Heart left ventricle (tissue), 16 donors: ENCODE measurements at regions not wholly inside any gene's neighbourhood (a gene's known extent, or its start where the extent isn't known, plus 50 kb on each side); places are given as distances from the start of the nearest gene placed in this dataset.

Source experiments
- ATAC-seq, 4 donors: fragments of 200-7000 bp; cut with Tn5 transposase; one replicate each; pipeline ENCODE4 v1.9.1; 2020 to 2022; ENCODE audit warnings: moderate library complexity in 4 of 4, mild to moderate bottlenecking in 3 of 4, moderate number of reproducible peaks in 1 of 4
- DNase-seq, 5 donors: peaks; one replicate each; pipeline ENCODE4 v3.0.0-alpha.2; 2020
- H3K27ac ChIP-seq, 12 donors: fragments of 200-600 bp; sonication (generic) in 4 of 12; one replicate each; pipeline versions ENCODE4 v1.5.0 to v1.8.0; 2016 to 2022; ENCODE audit warnings: mild to moderate bottlenecking in 2 of 12
- H3K27me3 ChIP-seq, 9 donors: fragments of 200-600 bp; sonication (generic) in 2 of 9; one replicate each; pipeline versions ENCODE4 v1.5.1 to v1.8.0; 2016 to 2022; ENCODE audit warnings: mild to moderate bottlenecking in 3 of 9
- H3K36me3 ChIP-seq, 9 donors: fragments of 200-600 bp; sonication (generic) in 2 of 9; one replicate each; pipeline versions ENCODE4 v1.5.0 to v1.8.0; 2018 to 2022; ENCODE audit warnings: mild to moderate bottlenecking in 2 of 9
- H3K4me1 ChIP-seq, 12 donors: fragments of 200-600 bp; sonication (generic) in 4 of 12; one replicate each; pipeline versions ENCODE4 v1.5.0 to v1.8.0; 2016 to 2022; ENCODE audit warnings: mild to moderate bottlenecking in 3 of 12
- H3K4me3 ChIP-seq, 12 donors: fragments of 200-600 bp; sonication (generic) in 4 of 12; one replicate each; pipeline versions ENCODE4 v1.5.0 to v1.8.0; 2017 to 2022; ENCODE audit warnings: mild to moderate bottlenecking in 9 of 12, moderate library complexity in 4 of 12
- H3K9me3 ChIP-seq, 12 donors: fragments of 200-600 bp; sonication (generic) in 4 of 12; one replicate each; pipeline versions ENCODE4 v1.5.0 to v1.8.0; 2016 to 2022; ENCODE audit warnings: mild to moderate bottlenecking in 1 of 12
- POLR2A ChIP-seq, 2 donors: fragments of 450-650 bp; IDR thresholded peaks; one replicate each; pipeline ENCODE4 v1.6.1; 2017; ENCODE audit warnings: antibody characterized with exemption in 2 of 2, mild to moderate bottlenecking in 2 of 2, moderate library complexity in 2 of 2
- WGBS, 4 donors: extraction: QIAGEN DNeasy Blood & Tissue Kit in 2 of 4; methylation state at CpG; one replicate each; pipeline versions ENCODE4 v1.1.5 to v1.1.7; 2013 to 2018; 5-methylcytosine and 5-hydroxymethylcytosine counted together
- intact Hi-C, 10 donors: fragments of 100-400 bp; cut with DNase I; formaldehyde crosslinking; loops; one replicate each; pipeline versions ENCODE4 v1.11.1 to v1.14.2; 2022
- TF ChIP-seq, protein P1 (sequence below), 12 donors: fragments of 200-600 bp; sonication (generic) in 4 of 12; IDR thresholded peaks; one replicate each; pipeline versions ENCODE4 v1.5.0 to v1.8.0; 2018 to 2022; ENCODE audit warnings: antibody characterized with exemption in 12 of 12, mild to moderate bottlenecking in 5 of 12
- donor health status: ischemic (EF 13 %, LVEDD 7.1; RV severe dilation, severe dysfunction).
- donor health status: healthy with polysubstance abuse.
- donor health status: DM: no; HTN: yes; CAD: no.
- donor health status: DM: no; HTN: no; CAD: no.
- donor health status: ischemic (EF 25% LVEDD 6.9; RV normal size, moderate dysfunction).
- donor health status: ischemic (EF 25% LVEDD 5.7; RV mildly dilated, moderate dysfunction).
- donor health status: healthy.
- donor health status: DM: yes; HTN: yes; CAD: no.
- donor health status: ischemic (EF 35%, LVEDD 5.7; RV mildly dilated, moderate dysfunction).
- donor health status: nonischemic (EF 11% LVEDD 7.7; RV severe dilation, severe dysfunction).
- donor health status: DM: yes; HTN: yes; CAD: no.
- donor health status: PGD.
- donor health status: ischemic (EF 29% LVEDD 5.4; RV normal size, mild dysfunction).
- donor health status: nonischemic (EF 23%, LVEDD 6.1; RV moderate dilation, normal function).

GRCh38 chr14:76580399-76580798 lies 180.9 kb upstream of the VASH1 start:
- Histone ChIP-seq H3K27me3 (no peaks in the 10 kb centered on the region), H3K4me3 (no peak overlapping the region), H3K36me3 (no peaks in the 10 kb centered on the region), H3K4me1 (peaks cover 0 to 18% (median 5%) of the 10 kb centered on the region in 12 donors), H3K9me3 (no peaks in the 10 kb centered on the region), H3K27ac (no peak overlapping the region)
- ATAC-seq: peak; percentile 38 to 67 (median 56)
- intact Hi-C loops: no loop called here
- DNase-seq: no peak
- TF ChIP-seq, protein P1, sequence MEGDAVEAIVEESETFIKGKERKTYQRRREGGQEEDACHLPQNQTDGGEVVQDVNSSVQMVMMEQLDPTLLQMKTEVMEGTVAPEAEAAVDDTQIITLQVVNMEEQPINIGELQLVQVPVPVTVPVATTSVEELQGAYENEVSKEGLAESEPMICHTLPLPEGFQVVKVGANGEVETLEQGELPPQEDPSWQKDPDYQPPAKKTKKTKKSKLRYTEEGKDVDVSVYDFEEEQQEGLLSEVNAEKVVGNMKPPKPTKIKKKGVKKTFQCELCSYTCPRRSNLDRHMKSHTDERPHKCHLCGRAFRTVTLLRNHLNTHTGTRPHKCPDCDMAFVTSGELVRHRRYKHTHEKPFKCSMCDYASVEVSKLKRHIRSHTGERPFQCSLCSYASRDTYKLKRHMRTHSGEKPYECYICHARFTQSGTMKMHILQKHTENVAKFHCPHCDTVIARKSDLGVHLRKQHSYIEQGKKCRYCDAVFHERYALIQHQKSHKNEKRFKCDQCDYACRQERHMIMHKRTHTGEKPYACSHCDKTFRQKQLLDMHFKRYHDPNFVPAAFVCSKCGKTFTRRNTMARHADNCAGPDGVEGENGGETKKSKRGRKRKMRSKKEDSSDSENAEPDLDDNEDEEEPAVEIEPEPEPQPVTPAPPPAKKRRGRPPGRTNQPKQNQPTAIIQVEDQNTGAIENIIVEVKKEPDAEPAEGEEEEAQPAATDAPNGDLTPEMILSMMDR (IDR thresholded peaks at IDR 0.05): no peak
- no peak for TF ChIP-seq POLR2A (IDR thresholded peaks at IDR 0.05)
- 40 to 63% (median 59%) methylated on average over 2 of the region's 2 CpGs for WGBS, 4 donors

- H3K9me3 ChIP-seq: no peaks in the 10 kb centered on the region
- no peak for TF ChIP-seq POLR2A (IDR thresholded peaks at IDR 0.05)
- TF ChIP-seq, protein P1 (IDR thresholded peaks at IDR 0.05): no peak
- intact Hi-C loops: no loop called here
- ATAC-seq (no peak), DNase-seq (no peak)
- H3K27me3 ChIP-seq: no peaks in the 10 kb centered on the region
- peaks cover 0 to 15% (median 4%) of the 10 kb centered on the region in 12 donors for H3K4me1 ChIP-seq
- no peaks in the 10 kb centered on the region for H3K36me3 ChIP-seq
- 97 to 100% (median 97%) methylated on average over 1 of the region's 1 CpG for WGBS, 4 donors
- H3K4me3 ChIP-seq: no peak overlapping the region
- no peak overlapping the region for H3K27ac ChIP-seq
These were observed 180.3 kb upstream of the VASH1 start for GRCh38 chr14:76580967-76581366.

GRCh38 chr14:76581592-76581991 lies 179.7 kb upstream of the VASH1 start:
- DNase-seq (no peak), ATAC-seq (no peak)
- TF ChIP-seq, protein P1 (IDR thresholded peaks at IDR 0.05): no peak
- TF ChIP-seq POLR2A (IDR thresholded peaks at IDR 0.05): no peak
- H3K9me3 ChIP-seq: no peaks in the 10 kb centered on the region
- H3K36me3 ChIP-seq: no peaks in the 10 kb centered on the region
- H3K4me3 ChIP-seq: no peak overlapping the region
- H3K27me3 ChIP-seq: no peaks in the 10 kb centered on the region
- H3K27ac ChIP-seq: no peak overlapping the region
- WGBS, 4 donors: 71 to 100% (median 92%) methylated on average over 1 of the region's 1 CpG
- intact Hi-C loops: no loop called here
- H3K4me1 ChIP-seq: peaks cover 0 to 9% (median under 1%) of the 10 kb centered on the region in 12 donors

- Histone ChIP-seq H3K27me3 (no peaks in the 10 kb centered on the region), H3K36me3 (no peaks in the 10 kb centered on the region), H3K4me3 (no peak overlapping the region), H3K9me3 (no peaks in the 10 kb centered on the region), H3K27ac (no peak overlapping the region), H3K4me1 (peaks cover 0 to 6% (median 0%) of the 10 kb centered on the region in 12 donors)
- TF ChIP-seq, protein P1 (IDR thresholded peaks at IDR 0.05): no peak
- TF ChIP-seq POLR2A (IDR thresholded peaks at IDR 0.05): no peak
- 83 to 92% (median 91%) methylated on average over 1 of the region's 1 CpG for WGBS, 4 donors
- DNase-seq (no peak), ATAC-seq (no peak)
- intact Hi-C loops: no loop called here
These were observed 178.8 kb upstream of the VASH1 start for GRCh38 chr14:76582447-76582846.
